GM18519 (cell line): ENCODE measurements at regions not wholly inside any gene's neighbourhood (a gene's known extent, or its start where the extent isn't known, plus 50 kb on each side); places are given as distances from the start of the nearest gene placed in this dataset.
"Not testable (repeated sequence)": the region's sequence is repeated elsewhere in the genome, so short reads cannot be mapped to it uniquely, and the experiment has no call there.

ENCODE experiments used
- ATAC-seq: cut with Tn5 transposase; IDR thresholded peaks from one replicate; pipeline ENCODE4 v1.9.1; 2021; ENCODE audit warnings: mild to moderate bottlenecking, moderate library complexity; ENCODE audit not compliant: unreplicated experiment, low FRiP score

DNA sequence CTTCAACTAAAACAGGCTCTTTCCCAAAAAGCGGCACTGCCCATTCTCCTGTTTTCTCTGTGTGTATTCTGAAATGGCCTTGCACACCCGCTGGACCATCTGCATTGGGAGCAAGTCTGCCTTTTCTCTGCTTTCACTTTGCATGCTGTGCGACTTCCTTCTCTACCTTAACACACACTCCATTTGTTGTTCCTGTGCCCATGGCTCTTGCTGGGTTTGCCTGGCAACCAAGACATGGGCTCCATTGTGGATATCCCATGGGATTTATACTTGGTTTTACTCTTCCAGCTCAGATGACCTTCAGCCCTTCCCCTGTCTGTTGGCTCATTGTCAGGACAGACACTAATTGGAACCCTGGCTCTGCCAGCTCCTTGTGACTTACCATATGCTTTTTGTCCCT is 465.3 kb downstream of the REEP3 start:
- ATAC-seq: no peak

DNA sequence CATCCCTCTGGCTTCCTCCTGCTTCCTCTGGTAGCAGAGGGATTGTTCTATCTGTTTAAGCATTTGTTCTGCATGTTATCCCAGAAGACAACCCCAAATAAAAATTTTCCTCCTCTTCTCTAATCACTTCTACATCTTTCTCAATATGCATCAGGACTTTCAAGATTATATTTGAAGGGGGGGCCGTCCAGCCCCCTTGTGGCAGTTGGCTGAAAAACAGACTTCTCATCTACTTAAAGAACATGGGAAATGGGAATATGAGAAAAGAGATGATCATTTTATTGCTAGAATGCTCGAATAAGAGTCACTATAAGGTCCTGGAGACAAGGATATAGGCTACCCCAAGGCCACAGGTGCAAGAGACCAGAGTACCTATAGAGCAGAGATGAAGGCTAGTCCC is 466.0 kb downstream of the REEP3 start:
- no peak for ATAC-seq

DNA sequence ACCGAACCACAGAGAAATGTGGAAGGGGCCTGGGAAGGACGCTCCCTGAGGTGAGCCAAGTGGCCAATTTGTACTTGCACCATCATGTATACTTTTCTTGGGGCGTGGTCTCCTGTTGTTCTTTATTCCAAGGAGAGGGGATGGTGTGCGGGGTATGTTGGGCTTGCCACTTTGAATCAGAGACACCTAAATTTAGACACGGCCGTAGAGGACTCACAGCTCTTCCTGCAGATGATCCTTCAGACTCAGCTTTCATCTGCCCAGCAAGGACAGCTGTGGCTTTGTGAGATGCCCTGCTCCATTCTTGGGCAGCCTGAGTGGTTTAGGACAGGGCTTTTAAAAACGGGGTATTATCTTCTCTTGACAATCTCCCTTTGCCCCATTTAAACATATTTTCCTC is 473.2 kb downstream of the REEP3 start:
- no peak for ATAC-seq

DNA sequence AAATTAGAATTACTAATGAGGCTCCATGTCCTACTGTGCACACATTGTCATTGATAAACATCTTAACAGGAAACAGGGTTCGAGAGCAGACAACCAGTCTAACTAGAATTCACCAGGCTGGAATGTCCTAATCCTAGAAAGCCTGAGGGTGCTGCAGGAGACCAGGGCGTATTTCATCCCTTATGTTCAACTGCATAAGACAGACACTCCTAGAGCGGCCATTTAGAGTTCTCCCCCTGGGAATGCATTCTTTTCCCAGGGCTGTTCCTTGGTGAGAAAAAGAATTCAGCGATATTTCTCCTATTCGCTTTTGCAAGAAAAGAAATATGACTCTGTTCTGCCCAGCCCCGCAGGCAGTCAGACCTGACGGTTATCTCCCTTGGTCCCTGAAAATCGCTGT is 486.0 kb downstream of the REEP3 start:
- ATAC-seq: no peak

DNA sequence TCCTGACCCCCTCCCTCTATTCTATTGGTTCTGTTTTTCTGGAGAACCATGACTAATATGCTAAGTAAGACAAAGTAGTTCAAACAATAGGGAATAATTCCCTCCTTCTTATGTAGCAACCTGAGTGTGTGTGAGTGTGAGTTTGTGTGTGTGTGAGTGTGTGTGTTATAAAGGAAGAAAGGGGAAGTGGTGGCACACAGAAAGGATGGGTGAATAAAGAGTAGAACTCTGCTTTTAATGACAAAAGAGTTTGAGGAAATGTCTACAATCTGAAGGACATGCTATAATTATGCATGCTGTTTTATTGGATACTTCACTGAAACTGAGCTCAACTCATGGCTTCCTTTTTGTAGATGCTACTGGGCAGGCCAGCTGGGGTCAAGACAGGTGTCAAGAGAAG is 489.5 kb downstream of the REEP3 start:
- no peak for ATAC-seq

DNA sequence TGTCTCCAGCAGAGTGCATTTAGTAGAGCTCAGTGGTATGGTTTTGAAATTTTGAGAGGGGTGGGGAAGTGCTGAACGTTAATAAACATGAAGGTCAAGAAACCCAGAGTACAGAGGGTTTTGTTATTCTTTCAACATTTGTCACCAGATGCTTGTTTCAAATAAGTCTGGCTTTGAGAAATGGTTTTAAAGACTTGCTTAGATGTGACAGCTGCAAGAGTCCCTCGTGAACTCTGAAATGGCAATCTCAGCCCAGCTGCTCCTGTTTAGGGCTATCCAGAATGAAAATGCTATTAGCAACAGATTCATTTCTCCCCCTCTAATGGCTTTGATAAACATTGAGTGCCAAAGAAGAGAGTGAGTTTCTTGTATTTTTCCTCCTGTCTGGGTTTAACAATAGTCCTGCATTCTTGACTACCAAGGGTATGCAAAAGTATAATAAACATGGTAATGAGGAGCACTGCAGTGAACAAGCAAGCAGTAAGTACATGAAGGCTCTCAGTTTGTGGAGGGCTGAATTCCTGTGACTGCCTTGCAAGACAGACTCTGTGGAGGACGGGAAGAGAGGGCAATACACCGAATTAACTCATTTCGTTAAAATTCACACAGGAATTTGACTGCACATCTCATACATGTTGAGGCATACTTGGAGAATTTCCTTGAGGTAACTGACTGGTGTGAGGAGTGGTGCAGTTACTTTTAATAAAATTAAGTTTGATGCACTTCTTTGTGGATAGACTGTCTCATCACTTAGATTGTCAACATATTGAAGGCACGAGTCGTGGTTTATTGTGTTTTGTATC is 490.9 kb downstream of the REEP3 start:
- no peak for ATAC-seq

DNA sequence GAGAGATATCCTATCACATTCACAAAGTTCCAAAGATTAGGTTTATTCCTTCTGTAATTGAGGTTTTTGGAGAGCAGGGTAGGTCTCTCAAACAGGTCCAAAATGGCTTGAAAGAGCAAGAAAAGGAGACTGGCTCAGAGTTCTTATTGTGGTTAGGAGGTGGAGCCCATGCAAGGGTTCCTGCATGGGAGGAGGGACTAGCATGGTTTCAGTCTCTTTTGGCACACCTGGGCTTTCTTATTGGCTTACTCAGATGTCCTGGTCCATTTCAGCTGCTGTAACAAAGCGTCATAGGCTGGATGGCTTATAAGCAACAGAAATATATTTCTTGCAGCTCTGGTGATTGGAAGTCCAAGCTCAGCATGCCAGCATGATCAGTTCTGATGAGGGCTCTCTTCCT is 493.1 kb downstream of the REEP3 start:
- no peak for ATAC-seq

DNA sequence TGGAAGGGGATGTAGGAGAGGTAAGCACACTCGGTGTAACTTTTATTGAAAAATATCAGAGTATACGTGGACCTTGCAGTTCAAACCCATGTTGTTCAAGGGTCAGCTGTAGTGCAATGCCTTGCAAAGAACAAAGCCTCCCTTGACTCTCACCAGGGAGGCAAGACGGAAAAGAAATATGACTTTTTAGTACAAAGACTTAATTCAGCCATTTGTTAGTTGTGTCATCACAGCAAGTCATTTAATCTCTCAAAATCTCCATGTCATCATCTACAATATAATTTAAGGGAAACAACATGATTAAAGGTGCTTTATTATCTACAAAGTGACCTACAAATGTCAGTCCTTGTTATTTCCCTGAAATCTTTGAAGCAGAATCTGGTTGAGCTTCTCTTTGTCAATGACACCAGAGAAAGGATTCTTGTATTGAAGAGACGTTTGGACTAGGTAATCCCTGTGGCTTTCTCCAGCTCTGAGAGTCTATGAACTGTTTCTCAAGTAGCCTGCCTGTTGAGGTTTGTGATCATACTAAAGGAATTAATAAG is 502.8 kb downstream of the REEP3 start:
- ATAC-seq: no peak

DNA sequence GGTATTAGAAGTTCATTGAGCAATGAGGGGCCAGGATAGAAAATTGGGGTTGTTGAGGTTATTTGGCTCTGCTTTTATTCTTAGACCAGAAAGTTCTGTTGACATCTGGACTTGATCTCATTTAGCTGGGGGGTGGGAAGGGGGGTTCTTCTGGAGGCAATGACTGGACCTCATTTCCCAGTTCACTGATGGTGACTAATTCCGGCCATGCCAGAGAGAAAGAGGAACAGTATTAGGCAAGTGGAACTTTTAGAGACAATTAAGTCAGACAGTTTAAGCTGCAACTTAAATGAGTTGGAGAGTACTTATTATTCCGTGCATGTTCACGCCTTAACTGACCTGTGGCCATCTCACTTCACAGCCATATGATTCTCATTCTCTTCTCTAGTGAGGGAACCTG is 512.5 kb downstream of the REEP3 start:
- ATAC-seq: no peak

DNA sequence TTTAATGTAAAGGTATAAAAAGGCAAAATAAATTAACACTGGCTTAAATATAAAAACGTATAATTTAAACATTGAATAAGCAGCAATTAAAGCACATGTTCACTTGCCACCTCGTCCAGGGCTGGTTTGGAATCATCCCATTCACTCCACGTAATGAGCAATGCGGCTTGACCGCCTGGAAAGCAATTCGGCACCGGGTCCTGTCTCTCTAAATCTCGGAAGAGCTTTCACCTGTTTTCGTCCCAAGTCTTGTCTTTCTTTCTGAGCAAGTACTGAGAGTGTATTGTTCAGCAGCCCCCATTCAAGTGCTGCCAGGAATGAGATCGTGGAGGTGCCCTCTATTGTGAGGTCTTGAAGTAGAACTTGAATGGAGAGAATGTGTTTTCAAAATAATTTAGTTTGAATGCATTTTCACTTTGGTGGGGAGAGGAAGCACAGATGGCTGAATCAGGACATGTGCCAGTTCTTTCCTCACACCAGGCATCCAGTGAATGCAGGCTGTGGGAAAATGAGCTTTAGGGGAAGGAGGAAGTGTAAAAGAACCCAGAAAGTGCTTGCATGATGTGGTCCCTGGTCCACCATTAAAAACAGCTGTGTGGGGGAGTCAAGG is 515.2 kb downstream of the REEP3 start:
- no peak for ATAC-seq

DNA sequence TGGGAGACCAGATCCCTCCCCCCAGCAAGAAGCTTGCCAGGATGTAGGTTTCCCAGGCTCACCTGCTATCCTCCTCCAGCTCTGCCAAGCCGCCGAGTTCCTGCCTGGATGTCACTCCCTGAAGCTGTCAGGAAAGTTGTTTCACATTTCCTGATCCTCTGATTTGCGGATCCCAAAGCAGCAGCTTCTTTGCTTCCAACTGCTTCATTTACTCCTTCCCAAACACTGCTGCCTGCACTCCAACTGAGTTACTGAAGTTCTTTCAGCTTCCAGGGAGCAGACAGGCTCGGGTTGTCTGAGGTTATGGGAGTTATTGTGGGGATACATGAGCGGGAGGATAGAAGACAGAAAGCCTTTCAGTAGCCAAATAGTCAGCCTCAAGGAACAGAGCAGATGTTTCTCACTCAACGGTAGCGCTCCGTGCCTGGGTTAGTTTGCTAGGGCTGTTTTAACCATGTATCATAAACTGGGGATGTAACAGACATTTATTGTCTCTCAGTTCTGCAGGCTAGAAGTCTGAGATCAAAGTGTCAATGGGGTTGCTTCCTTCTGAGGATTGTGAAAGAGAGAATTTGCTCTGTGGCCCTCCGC is 516.0 kb downstream of the REEP3 start:
- no peak for ATAC-seq

DNA sequence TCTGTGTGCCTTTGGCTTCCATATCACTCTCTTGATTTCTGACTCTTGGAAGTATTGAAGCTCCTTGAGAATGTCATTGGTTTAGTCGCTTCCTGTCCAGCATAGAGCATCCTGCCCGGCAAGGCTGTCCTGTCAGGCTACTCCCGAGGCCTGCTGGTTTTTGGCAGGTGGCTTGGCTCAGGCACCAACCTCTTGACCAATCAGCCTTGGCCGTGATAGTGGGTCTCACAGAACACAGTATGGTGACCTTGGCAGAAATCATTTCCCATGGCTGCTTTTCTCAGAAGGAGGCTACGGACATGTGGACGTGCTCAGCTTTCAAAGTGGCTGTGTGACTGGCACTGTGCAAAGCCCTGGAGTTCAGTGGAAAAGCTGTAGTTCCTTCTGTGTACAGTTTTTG is 516.9 kb downstream of the REEP3 start:
- ATAC-seq: no peak

DNA sequence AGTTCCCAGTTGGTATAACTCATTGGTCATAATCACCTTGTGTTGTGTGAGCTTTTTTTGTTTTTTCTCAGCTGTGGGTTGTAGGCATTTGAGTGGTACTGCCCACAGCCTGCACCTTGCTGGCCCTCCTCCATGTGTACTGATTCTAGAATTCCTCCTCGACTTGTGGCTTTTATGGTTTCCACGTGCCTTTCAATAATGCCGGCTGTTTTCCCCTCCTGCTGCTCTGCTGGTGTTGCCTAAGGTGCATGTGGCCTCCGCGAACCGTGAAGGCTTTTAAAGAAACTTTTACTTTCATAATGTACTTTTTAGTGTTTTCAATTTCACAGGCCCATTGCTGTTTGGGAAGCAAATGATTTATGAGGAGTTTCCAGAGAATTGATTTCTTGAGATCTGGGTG is 518.0 kb downstream of the REEP3 start:
- ATAC-seq: peak; percentile 32

DNA sequence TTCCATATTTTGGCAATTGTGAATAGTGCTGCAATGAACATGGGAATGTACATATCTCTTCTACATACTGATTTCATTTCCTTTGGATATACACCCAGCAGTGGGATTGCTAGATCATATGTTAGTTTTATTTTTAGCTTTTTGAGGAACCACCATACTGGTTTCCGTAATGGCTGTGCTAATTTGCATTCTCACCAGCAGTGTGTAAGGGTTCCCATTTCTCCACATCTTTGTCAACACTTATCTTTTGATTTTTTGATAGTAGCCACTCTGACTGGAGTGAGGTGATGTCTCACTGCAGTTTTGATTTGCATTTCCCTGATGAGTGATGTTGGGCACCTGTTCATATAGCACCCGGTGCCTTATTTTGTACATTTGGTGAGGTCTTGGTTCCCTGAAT is 519.6 kb downstream of the REEP3 start:
- ATAC-seq: peak; percentile 3

DNA sequence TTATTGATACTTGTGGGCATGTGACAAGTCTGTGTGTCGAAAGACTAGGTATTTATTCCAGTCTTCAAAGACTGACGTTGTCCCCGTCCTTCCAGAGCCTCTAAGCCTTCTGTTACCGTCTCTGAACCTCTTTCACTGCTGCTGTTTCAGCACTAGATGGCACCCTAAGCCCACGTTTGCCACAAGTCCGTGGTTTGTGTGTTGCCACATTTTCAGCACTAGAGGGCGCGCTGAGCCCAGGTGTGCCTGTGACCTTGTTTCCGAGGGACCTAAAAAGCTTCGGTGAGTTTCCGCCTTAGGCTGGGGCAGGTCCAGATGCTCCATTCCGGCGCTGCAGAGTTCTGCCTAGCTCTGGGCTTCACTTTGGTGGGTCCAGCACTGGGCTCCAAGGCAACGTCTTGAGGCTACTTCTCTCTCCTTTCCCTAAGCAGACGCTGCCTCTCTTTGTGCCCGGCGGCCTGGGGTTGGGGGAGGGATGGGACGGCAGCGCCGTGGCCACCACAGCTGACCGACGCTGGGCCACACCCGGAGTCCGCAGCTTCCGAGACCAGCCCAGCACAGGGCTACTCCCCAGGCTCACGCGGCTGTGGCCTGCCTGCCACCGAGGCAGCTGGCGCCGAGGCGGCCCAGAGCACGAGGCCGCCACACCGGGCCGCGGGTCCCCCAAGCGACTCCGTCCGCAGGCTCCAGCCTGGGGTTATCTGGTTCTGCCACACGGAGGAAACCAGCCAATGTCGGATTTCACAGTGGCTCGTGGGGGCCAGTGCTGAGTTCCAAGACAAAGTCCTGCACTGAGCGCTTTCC is 520.2 kb downstream of the REEP3 start:
- ATAC-seq: peak; percentile 87

DNA sequence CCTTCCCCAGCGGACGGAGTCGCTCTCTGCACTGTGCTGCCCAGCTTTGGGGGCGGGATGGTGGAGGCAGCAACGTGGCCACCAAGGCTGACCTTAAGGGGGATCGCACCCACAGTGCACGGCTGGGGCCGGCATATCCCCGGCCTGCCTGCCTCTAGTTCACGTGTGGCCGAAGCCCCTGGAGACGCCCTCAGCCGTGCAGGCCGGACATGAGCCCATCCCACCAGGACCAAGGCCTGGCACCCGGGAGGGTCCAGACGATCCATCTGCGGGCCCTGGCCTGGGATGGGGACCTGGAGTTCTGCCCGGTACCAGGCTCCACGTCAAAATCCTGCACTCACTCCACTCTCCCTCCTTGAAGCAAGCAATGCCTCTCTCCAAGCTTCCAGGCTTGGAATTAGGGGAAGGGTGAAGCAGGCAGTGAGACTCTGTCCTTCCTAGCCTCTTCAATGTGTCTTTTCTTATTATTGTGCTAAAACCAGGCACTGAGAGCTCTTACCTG is 520.8 kb downstream of the REEP3 start:
- ATAC-seq: no peak

DNA sequence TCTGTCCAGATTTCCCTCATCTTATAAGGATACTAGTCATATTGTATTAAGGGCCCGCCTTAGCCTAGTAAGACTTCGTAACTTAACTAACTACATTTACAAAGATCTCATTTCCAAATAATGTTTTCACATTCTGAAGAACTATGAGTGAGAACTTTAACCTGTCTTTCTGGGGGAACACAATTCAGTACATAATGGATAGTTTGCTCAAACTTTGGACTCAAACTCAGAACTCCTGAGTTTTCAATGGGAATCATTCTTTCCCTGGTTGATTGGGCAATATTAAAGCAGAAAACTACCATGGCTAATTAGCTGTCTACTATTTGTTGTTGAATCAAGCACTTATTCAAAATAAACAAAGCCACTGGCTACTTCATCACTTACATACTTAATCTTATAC is 522.9 kb downstream of the REEP3 start:
- no peak for ATAC-seq

DNA sequence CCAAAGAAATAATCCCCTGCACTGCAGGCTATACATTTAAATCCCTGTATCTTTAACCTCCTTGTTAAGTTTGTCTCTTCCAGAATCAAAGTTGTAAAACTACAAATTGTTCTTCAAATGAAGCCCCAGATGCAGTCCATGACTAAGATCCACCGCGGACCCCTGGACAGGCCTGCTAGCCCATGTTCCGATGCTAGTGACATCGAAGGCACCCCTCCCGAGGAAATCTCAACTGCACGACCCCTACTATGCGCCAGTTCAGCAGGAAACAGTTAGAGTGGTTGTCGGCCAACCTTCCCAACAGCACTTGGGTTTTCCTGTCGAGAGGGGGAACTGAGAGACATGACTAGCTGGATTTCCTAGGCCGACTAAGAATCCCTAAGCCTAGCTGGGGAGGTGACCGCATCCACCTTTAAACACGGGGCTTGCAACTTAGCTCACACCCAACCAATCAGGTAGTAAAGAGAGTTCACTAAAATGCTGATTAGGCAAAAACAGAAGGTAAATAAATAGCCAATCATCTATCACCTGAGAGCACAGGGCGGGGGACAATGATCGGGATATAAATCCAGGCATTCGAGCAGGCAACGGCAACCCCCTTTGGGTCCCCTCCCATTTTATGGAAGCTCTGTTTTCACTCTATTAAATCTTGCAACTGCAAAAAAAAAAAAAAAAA is 523.9 kb downstream of the REEP3 start:
- ATAC-seq: not testable (repeated sequence)

DNA sequence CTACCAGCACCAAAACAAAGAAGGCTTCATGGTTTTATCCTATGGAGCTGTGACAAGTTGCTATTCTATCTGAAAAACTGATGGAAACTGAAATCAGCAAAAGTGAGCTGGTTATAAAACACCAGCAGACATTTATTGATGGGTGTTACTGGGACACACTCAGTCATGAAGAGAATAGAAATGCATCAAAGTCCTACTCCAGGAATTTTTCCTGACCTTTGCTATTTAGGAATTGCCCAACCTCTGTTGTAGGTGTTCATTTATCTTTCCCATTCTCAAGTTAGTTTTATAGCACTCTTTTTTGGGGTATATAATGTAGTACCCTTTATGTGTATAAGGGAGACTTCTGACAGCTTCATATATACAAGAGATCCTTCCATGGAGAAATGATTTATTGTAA is 533.2 kb downstream of the REEP3 start:
- ATAC-seq: no peak

DNA sequence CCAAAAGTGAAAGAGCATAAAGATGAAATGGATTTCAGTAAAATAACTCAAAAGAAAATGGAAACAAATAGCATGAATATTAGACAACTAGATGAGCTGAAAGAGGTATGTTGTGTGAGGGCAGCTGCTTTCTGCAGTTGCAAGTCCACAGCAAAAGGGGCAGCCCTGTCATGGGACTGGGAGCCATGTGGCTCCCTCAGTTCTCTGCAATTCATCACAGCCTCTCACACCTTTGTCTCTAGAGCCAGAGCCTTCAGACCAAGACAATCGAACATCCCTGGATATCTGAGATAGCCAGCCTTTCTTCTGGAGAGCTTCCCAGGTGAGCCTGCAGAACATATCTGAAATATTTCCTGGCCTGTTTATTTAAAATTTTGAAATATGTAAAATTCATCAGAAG is 538.7 kb downstream of the REEP3 start:
- ATAC-seq: no peak
